OCI-LY1 (cell line): ENCODE measurements at regions not wholly inside any gene's neighbourhood (a gene's known extent, or its start where the extent isn't known, plus 50 kb on each side); places are given as distances from the start of the nearest gene placed in this dataset.

Experiments used
- H2AFZ ChIP-seq: fragments of 200-600 bp; sonication (generic), shearing (Covaris generic); 2 replicates; pipeline ENCODE4 v1.6.0; 2014; ENCODE audit warnings: antibody characterized with exemption, mild to moderate bottlenecking, low read length
- H3F3A ChIP-seq: fragments of 200-600 bp; sonication (generic), shearing (Covaris generic); 2 replicates; pipeline ENCODE4 v1.6.0; 2014; ENCODE audit warnings: mild to moderate bottlenecking, antibody characterized with exemption, low read length, moderate library complexity; ENCODE audit not compliant: insufficient read depth
- H3K27ac ChIP-seq: fragments of 200-600 bp; sonication (generic); 2 replicates; pipeline ENCODE4 v1.5.1; 2014; ENCODE audit warnings: low read length, mixed run types, mild to moderate bottlenecking, low read depth; ENCODE audit not compliant: poor library complexity, severe bottlenecking
- H3K27me3 ChIP-seq: fragments of 200-600 bp; sonication (generic); 2 replicates; pipeline ENCODE4 v1.6.0; 2014; ENCODE audit warnings: antibody characterized with exemption, mild to moderate bottlenecking, low read length, moderate library complexity; ENCODE audit not compliant: insufficient read depth
- H3K36me3 ChIP-seq: fragments of 200-600 bp; sonication (generic); 2 replicates; pipeline ENCODE4 v1.6.1; 2014; ENCODE audit warnings: mild to moderate bottlenecking, antibody characterized with exemption, low read length, moderate library complexity, mixed read lengths; ENCODE audit not compliant: insufficient read depth
- H3K4me1 ChIP-seq: fragments of 200-600 bp; sonication (generic); 2 replicates; pipeline ENCODE4 v1.5.1; 2014; ENCODE audit warnings: mild to moderate bottlenecking, low read length, moderate library complexity; ENCODE audit not compliant: insufficient read depth, severe bottlenecking
- H3K4me2 ChIP-seq: fragments of 200-600 bp; sonication (generic), shearing (Covaris generic); 2 replicates; pipeline ENCODE4 v1.6.1; 2014; ENCODE audit warnings: low read length
- H3K4me3 ChIP-seq: fragments of 200-600 bp; sonication (generic); 2 replicates; pipeline ENCODE4 v1.5.1; 2014; ENCODE audit warnings: low read length, low read depth, mild to moderate bottlenecking, mixed read lengths; ENCODE audit not compliant: poor library complexity, severe bottlenecking
- H3K79me2 ChIP-seq: fragments of 200-600 bp; shearing (Covaris generic); 2 replicates; pipeline ENCODE4 v1.6.1; 2016; ENCODE audit warnings: mixed run types, low read length, mixed read lengths; ENCODE audit not compliant: insufficient read depth
- H3K9ac ChIP-seq: fragments of 200-600 bp; sonication (generic), shearing (Covaris generic); 2 replicates; pipeline ENCODE4 v1.6.1; 2014; ENCODE audit warnings: mild to moderate bottlenecking, low read length, mixed read lengths
- H3K9me2 ChIP-seq: fragments of 200-600 bp; sonication (generic), shearing (Covaris generic); 2 replicates; pipeline ENCODE4 v1.6.1; 2014; ENCODE audit warnings: low read depth, mild to moderate bottlenecking, low read length, mixed read lengths
- H3K9me3 ChIP-seq: fragments of 200-600 bp; shearing (Covaris generic); 2 replicates; pipeline ENCODE4 v1.6.1; 2014; ENCODE audit warnings: low read length, mixed read lengths
- H4K20me1 ChIP-seq: fragments of 200-600 bp; sonication (generic), shearing (Covaris generic); 2 replicates; pipeline ENCODE4 v1.6.0; 2016; ENCODE audit warnings: mild to moderate bottlenecking, low read length; ENCODE audit not compliant: insufficient read depth
- CTCF ChIP-seq: fragments of 200-600 bp; sonication (generic), shearing (Covaris generic); IDR thresholded peaks from 2 replicates; pipeline ENCODE4 v1.5.1; 2017; ENCODE audit warnings: mild to moderate bottlenecking, antibody characterized with exemption, low read length, moderate library complexity, mixed read lengths
- EZH2 ChIP-seq: fragments of 200-600 bp; sonication (generic), shearing (Covaris generic); IDR thresholded peaks from 2 replicates; pipeline ENCODE4 v1.8.0; 2017; ENCODE audit warnings: borderline replicate concordance, mixed run types, mild to moderate bottlenecking, antibody characterized with exemption, low read length, moderate library complexity, mixed read lengths

DNA sequence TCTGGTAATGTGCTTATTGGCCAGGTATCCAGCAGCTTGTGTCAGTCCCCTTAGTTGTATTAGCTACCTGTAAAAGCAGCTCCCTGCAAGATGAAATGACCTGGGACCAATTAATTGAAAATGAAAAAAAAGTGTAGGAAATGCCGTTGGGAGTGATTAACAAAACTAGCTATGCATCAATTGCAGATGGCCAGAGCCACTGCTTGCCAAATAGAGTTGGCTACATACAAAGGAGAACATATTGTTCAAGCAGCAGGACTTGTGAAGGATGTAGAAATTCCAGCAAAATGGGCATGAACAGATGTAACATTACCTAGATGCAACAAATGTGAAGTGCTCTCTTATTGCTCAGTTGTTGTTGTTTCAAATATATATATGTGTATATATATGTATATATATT is 300.5 kb downstream of the PCDH17 start:
- Histone ChIP-seq H3K4me3 (no peak overlapping the region), H3K4me1 (no peaks in the 10 kb centered on the region), H3K4me2 (no peak overlapping the region), H3K79me2 (no peaks in the 10 kb centered on the region), H4K20me1 (no peaks in the 10 kb centered on the region; the same call in 1 of the 2 replicates), H3K27me3 (no peaks in the 10 kb centered on the region), H3F3A (no peaks in the 10 kb centered on the region), H3K9ac (no peak overlapping the region), H3K9me3 (no peaks in the 10 kb centered on the region), H2AFZ (no peak overlapping the region), H3K36me3 (no peaks in the 10 kb centered on the region), H3K27ac (no peak overlapping the region), H3K9me2 (no peaks in the 10 kb centered on the region)
- TF ChIP-seq CTCF, result no peak
- no peak for TF ChIP-seq EZH2

DNA sequence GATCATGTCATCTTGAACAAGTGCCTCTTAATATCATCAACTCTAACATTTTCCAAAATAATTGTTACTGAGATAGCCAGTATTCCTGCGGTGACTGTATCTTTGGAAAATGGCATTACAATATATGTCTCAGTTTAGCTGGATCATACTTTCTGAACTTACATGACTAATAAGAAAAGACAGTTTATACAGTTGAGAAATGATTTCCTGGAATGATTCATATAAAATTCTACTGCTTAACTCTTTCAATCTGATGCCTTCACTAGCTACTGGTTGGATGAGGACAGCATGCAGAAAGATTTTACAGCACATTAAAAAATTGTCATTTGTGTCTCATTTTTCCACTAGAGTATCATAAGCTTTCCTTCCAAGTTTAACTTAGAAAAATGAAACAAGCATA is 302.1 kb downstream of the PCDH17 start:
- Histone ChIP-seq H3K27ac (no peak overlapping the region), H3K4me2 (no peak overlapping the region), H3K27me3 (no peaks in the 10 kb centered on the region), H3K36me3 (no peaks in the 10 kb centered on the region), H4K20me1 (no peaks in the 10 kb centered on the region; the same call in 1 of the 2 replicates), H3K4me1 (no peaks in the 10 kb centered on the region), H3K79me2 (no peaks in the 10 kb centered on the region), H3K9me3 (no peaks in the 10 kb centered on the region), H3K4me3 (no peak overlapping the region), H3K9ac (no peak overlapping the region), H3K9me2 (no peaks in the 10 kb centered on the region), H2AFZ (no peak overlapping the region), H3F3A (no peaks in the 10 kb centered on the region)
- TF ChIP-seq EZH2 (no peak), CTCF (no peak)

DNA sequence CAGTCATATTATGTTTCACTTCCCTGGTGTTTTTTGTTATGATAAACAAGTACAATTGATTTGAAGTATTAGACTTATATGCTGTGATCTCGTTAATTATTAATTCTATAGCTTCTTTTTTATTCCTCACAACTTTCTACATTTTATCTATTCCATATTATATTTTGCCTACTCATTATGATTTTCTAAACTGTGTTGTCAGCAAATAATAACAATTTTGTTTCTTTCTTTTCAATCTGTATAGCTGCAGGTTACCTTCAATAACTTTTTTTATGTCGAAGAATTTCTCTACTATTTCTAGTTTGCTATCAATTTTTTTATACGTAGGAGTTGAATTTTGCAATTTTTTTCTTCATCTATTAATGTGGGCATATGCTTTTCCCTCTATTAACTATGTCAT is 304.4 kb downstream of the PCDH17 start:
- no peaks in the 10 kb centered on the region for H3K9me2 ChIP-seq
- no peaks in the 10 kb centered on the region; the same call in 1 of the 2 replicates for H4K20me1 ChIP-seq
- TF ChIP-seq CTCF, result no peak
- TF ChIP-seq EZH2, result no peak
- no peak overlapping the region for H3K4me3 ChIP-seq
- no peak overlapping the region for H2AFZ ChIP-seq
- H3K27me3 ChIP-seq, result no peaks in the 10 kb centered on the region
- H3K4me2 ChIP-seq, result no peak overlapping the region
- no peaks in the 10 kb centered on the region for H3K79me2 ChIP-seq
- H3K4me1 ChIP-seq, result no peaks in the 10 kb centered on the region
- no peak overlapping the region for H3K27ac ChIP-seq
- no peaks in the 10 kb centered on the region for H3K9me3 ChIP-seq
- H3K36me3 ChIP-seq, result no peaks in the 10 kb centered on the region
- no peak overlapping the region for H3K9ac ChIP-seq
- no peaks in the 10 kb centered on the region for H3F3A ChIP-seq
